ENCODE measurements at regions not wholly inside any gene's neighbourhood (a gene's known extent, or its start where the extent isn't known, plus 50 kb on each side); places are given as distances from the start of the nearest gene placed in this dataset.

GRCh38 chr18:51878724-51879123, 461.3 kb upstream of the DCC start:
- ChIA-PET CTCF (ENCODE audit: unreplicated experiment) (no interaction called here), POLR2A (no interaction called here)
- Histone ChIP-seq H3K27ac (ENCODE audit: low read depth, low read length, poor library complexity, severe bottlenecking) (no peak overlapping the region), H3K36me3 (ENCODE audit: insufficient read depth, low read length) (no peaks in the 10 kb centered on the region), H4K20me1 (ENCODE audit: insufficient read depth, low read length) (no peaks in the 10 kb centered on the region), H3K79me2 (ENCODE audit: insufficient read depth, low read depth, low read length) (no peaks in the 10 kb centered on the region), H2AFZ (ENCODE audit: low read length) (no peak overlapping the region), H3K9me3 (ENCODE audit: low read length) (no peaks in the 10 kb centered on the region), H3K4me3 (ENCODE audit: low read depth, low read length, poor library complexity, severe bottlenecking) (no peak overlapping the region), H3K9me2 (ENCODE audit: insufficient read depth, low read length) (no peaks in the 10 kb centered on the region), H3K4me1 (ENCODE audit: insufficient read depth, low read length, poor library complexity, severe bottlenecking) (no peaks in the 10 kb centered on the region), H3K4me2 (ENCODE audit: low read length) (no peak overlapping the region)
- TF ChIP-seq CTCF (conservative IDR thresholded peaks at IDR 0.05; ENCODE audit: low read length) (no peak), EZH2phosphoT487 (IDR thresholded peaks at IDR 0.05; ENCODE audit: borderline replicate concordance, low read depth, low read length) (no peak)
- BruUV-seq (replicated peaks) = no TSS peak
- DNase-seq (ENCODE audit: low spot score) = no peak
- intact Hi-C loops (cut with micrococcal nuclease; ENCODE audit: unreplicated experiment) = no loop called here

- no TSS peak for BruUV-seq (replicated peaks)
- POLR2A ChIA-PET = interaction anchor here (0.6 kb wide), 1 partner anchor 24 kb away, joined by 3 read pairs; no protein-coding TSS in a partner anchor
- Histone ChIP-seq H4K20me1 (ENCODE audit: insufficient read depth, low read length) (no peaks in the 10 kb centered on the region), H2AFZ (ENCODE audit: low read length) (no peak overlapping the region), H3K9me3 (ENCODE audit: low read length) (no peaks in the 10 kb centered on the region), H3K79me2 (ENCODE audit: insufficient read depth, low read depth, low read length) (no peaks in the 10 kb centered on the region), H3K36me3 (ENCODE audit: insufficient read depth, low read length) (no peaks in the 10 kb centered on the region), H3K27ac (ENCODE audit: low read depth, low read length, poor library complexity, severe bottlenecking) (no peak overlapping the region), H3K4me3 (ENCODE audit: low read depth, low read length, poor library complexity, severe bottlenecking) (no peak overlapping the region), H3K4me2 (ENCODE audit: low read length) (no peak overlapping the region), H3K4me1 (ENCODE audit: insufficient read depth, low read length, poor library complexity, severe bottlenecking) (no peaks in the 10 kb centered on the region), H3K9me2 (ENCODE audit: insufficient read depth, low read length) (no peaks in the 10 kb centered on the region)
- DNase-seq (ENCODE audit: low spot score) = no peak
- CTCF ChIA-PET (ENCODE audit: unreplicated experiment) = no interaction called here
- intact Hi-C loops (cut with micrococcal nuclease; ENCODE audit: unreplicated experiment) = no loop called here
- TF ChIP-seq EZH2phosphoT487 (IDR thresholded peaks at IDR 0.05; ENCODE audit: borderline replicate concordance, low read depth, low read length) (no peak), CTCF (conservative IDR thresholded peaks at IDR 0.05; ENCODE audit: low read length) (no peak)
Measured at GRCh38 chr18:51879329-51879728, 460.7 kb upstream of the DCC start.

GRCh38 chr18:51881394-51881793, 458.6 kb upstream of the DCC start:
- POLR2A ChIA-PET = no interaction called here
- BruUV-seq (replicated peaks) = no TSS peak
- Histone ChIP-seq H3K4me2 (ENCODE audit: low read length) (no peak overlapping the region), H3K9me2 (ENCODE audit: insufficient read depth, low read length) (no peaks in the 10 kb centered on the region), H3K4me3 (ENCODE audit: low read depth, low read length, poor library complexity, severe bottlenecking) (no peak overlapping the region), H4K20me1 (ENCODE audit: insufficient read depth, low read length) (no peaks in the 10 kb centered on the region), H3K79me2 (ENCODE audit: insufficient read depth, low read depth, low read length) (no peaks in the 10 kb centered on the region), H3K36me3 (ENCODE audit: insufficient read depth, low read length) (no peaks in the 10 kb centered on the region), H3K9me3 (ENCODE audit: low read length) (no peaks in the 10 kb centered on the region), H2AFZ (ENCODE audit: low read length) (no peak overlapping the region), H3K27ac (ENCODE audit: low read depth, low read length, poor library complexity, severe bottlenecking) (no peak overlapping the region), H3K4me1 (ENCODE audit: insufficient read depth, low read length, poor library complexity, severe bottlenecking) (no peaks in the 10 kb centered on the region)
- intact Hi-C loops (cut with micrococcal nuclease; ENCODE audit: unreplicated experiment) = no loop called here
- no peak for DNase-seq (ENCODE audit: low spot score)
- CTCF ChIA-PET (ENCODE audit: unreplicated experiment) = no interaction called here
- TF ChIP-seq CTCF (conservative IDR thresholded peaks at IDR 0.05; ENCODE audit: low read length) (no peak), EZH2phosphoT487 (IDR thresholded peaks at IDR 0.05; ENCODE audit: borderline replicate concordance, low read depth, low read length) (no peak)

Data from OCI-LY7 (cell line).